ENCODE measurements at regions not wholly inside any gene's neighbourhood (a gene's known extent, or its start where the extent isn't known, plus 50 kb on each side); places are given as distances from the start of the nearest gene placed in this dataset.

DNA sequence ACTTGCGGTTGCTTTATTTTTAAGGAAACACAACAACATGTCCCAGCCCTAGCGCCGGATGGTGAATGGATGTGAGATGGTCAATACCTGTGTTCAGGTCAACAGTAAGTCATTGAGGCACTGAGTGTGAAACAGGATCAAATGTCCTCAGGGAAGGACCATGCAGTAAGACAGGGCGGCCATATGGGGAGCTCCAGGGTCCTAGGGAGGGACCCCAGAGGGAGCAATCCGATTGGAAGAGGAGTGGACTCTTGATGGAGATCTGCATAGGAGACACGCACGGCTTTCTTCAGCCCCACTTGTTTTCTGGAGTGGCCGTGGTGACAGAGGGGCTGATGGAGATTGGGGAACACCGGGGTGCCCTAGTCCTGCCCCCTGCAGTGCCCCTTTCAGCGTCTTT, 423.8 kb upstream of the MKI67 start:
- H4K20me1 ChIP-seq (ENCODE audit: low read depth), result no peaks in the 10 kb centered on the region
- Mint-ChIP-seq H3K36me3 (no peaks in the 10 kb centered on the region), H3K4me1 (peaks cover 2% of the 10 kb centered on the region), H3K27me3 (ENCODE audit: insufficient read depth, low read depth) (peaks cover 4% of the 10 kb centered on the region), H3K27ac (no peak overlapping the region), H3K4me3 (no peak overlapping the region), H3K9me3 (peaks cover 3% of the 10 kb centered on the region)
- H3K9me3 ChIP-seq (ENCODE audit: low read depth), result no peaks in the 10 kb centered on the region
- no peaks in the 10 kb centered on the region for H3K79me2 ChIP-seq (ENCODE audit: low read depth)
- H2AFZ ChIP-seq (replicated peaks), result no peak overlapping the region
- TF ChIP-seq, protein P1, sequence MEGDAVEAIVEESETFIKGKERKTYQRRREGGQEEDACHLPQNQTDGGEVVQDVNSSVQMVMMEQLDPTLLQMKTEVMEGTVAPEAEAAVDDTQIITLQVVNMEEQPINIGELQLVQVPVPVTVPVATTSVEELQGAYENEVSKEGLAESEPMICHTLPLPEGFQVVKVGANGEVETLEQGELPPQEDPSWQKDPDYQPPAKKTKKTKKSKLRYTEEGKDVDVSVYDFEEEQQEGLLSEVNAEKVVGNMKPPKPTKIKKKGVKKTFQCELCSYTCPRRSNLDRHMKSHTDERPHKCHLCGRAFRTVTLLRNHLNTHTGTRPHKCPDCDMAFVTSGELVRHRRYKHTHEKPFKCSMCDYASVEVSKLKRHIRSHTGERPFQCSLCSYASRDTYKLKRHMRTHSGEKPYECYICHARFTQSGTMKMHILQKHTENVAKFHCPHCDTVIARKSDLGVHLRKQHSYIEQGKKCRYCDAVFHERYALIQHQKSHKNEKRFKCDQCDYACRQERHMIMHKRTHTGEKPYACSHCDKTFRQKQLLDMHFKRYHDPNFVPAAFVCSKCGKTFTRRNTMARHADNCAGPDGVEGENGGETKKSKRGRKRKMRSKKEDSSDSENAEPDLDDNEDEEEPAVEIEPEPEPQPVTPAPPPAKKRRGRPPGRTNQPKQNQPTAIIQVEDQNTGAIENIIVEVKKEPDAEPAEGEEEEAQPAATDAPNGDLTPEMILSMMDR (IDR thresholded peaks at IDR 0.05), result no peak
- TF ChIP-seq EZH2 (IDR thresholded peaks at IDR 0.05) (no peak), EZH2phosphoT487 (IDR thresholded peaks at IDR 0.05) (no peak)
- no peak overlapping the region for H3K4me2 ChIP-seq
- H3K36me3 ChIP-seq, result no peaks in the 10 kb centered on the region
- H3K9ac ChIP-seq, result no peak overlapping the region
- no peak overlapping the region for H3K4me3 ChIP-seq
- H3K27ac ChIP-seq, result no peak overlapping the region
- no peaks in the 10 kb centered on the region for H3K4me1 ChIP-seq
- no peaks in the 10 kb centered on the region for H3F3A ChIP-seq (ENCODE audit: low read depth)
- no peak for DNase-seq (ENCODE audit: low spot score)
- no peaks in the 10 kb centered on the region for H3K27me3 ChIP-seq

DNA sequence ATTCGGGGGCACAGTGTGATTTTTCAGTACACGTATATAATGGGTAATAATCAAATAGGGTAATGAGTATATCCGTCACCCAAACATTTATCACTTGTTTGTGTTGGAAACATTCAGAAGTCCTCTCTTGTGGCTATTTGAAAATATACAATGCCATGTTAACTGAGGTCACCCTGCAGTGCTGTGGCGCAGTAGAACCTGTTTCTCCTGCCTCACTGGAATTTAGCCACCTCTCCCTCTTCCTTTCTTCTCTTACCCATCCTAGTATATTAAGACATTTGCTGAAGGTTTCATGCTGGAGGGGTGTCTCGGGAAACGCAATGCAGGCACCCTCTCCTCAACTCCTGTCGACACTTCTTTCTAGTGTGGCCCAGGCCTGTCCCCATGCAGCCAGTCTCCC, 425.3 kb upstream of the MKI67 start:
- Histone ChIP-seq H3K27me3 (no peaks in the 10 kb centered on the region), H3K4me3 (no peak overlapping the region), H3K27ac (no peak overlapping the region), H2AFZ (replicated peaks) (no peak overlapping the region), H3K4me1 (no peaks in the 10 kb centered on the region), H3K9me3 (ENCODE audit: low read depth) (no peaks in the 10 kb centered on the region), H3K4me2 (no peak overlapping the region), H3K36me3 (no peaks in the 10 kb centered on the region), H3F3A (ENCODE audit: low read depth) (no peaks in the 10 kb centered on the region), H4K20me1 (ENCODE audit: low read depth) (no peaks in the 10 kb centered on the region), H3K79me2 (ENCODE audit: low read depth) (no peaks in the 10 kb centered on the region), H3K9ac (no peak overlapping the region)
- Mint-ChIP-seq H3K4me3 (no peak overlapping the region), H3K27me3 (ENCODE audit: insufficient read depth, low read depth) (peaks cover 2% of the 10 kb centered on the region), H3K27ac (no peak overlapping the region), H3K4me1 (peaks cover 2% of the 10 kb centered on the region), H3K9me3 (peaks cover 3% of the 10 kb centered on the region), H3K36me3 (no peaks in the 10 kb centered on the region)
- no peak for DNase-seq (ENCODE audit: low spot score)
- no peak for TF ChIP-seq EZH2phosphoT487 (IDR thresholded peaks at IDR 0.05)
- no peak for TF ChIP-seq EZH2 (IDR thresholded peaks at IDR 0.05)

DNA sequence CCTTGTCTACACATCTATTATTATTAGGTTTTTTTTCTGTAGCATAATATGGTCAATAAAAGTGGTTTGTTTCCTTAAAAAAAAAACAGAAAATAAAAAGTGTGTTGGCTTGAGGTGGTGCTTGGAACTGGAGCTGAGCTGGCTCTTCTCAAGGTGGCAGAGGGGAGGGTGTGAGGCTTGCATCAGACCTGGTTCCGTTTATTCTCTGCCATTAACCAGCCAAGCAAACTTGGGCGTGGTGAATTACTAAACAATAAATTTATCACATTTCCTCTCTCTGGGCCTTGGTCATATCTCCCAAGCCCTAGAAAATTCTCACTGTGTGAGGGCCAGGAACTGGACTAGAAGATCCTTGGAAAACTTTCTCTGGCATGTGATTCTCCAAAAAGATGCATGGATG, 427.5 kb upstream of the MKI67 start:
- H3K27me3 ChIP-seq, result no peaks in the 10 kb centered on the region
- H3K4me3 ChIP-seq, result no peak overlapping the region
- no peaks in the 10 kb centered on the region for H3K4me1 ChIP-seq
- H3K4me2 ChIP-seq, result no peak overlapping the region
- peaks cover 3% of the 10 kb centered on the region for H3K9me3 Mint-ChIP-seq
- H3K79me2 ChIP-seq (ENCODE audit: low read depth), result no peaks in the 10 kb centered on the region
- no peak for DNase-seq (ENCODE audit: low spot score)
- no peaks in the 10 kb centered on the region for H3F3A ChIP-seq (ENCODE audit: low read depth)
- H3K27me3 Mint-ChIP-seq (ENCODE audit: insufficient read depth, low read depth), result peaks cover 2% of the 10 kb centered on the region
- no peak overlapping the region for H2AFZ ChIP-seq (replicated peaks)
- H3K36me3 Mint-ChIP-seq, result no peaks in the 10 kb centered on the region
- H3K9ac ChIP-seq, result no peak overlapping the region
- no peak overlapping the region for H3K27ac ChIP-seq
- H3K9me3 ChIP-seq (ENCODE audit: low read depth), result no peaks in the 10 kb centered on the region
- TF ChIP-seq EZH2phosphoT487 (IDR thresholded peaks at IDR 0.05) (no peak), EZH2 (IDR thresholded peaks at IDR 0.05) (no peak)
- TF ChIP-seq, protein P1 (IDR thresholded peaks at IDR 0.05), result no peak
- H4K20me1 ChIP-seq (ENCODE audit: low read depth), result no peaks in the 10 kb centered on the region
- H3K27ac Mint-ChIP-seq, result no peak overlapping the region
- H3K4me1 Mint-ChIP-seq, result peaks cover 2% of the 10 kb centered on the region
- no peak overlapping the region for H3K4me3 Mint-ChIP-seq
- no peaks in the 10 kb centered on the region for H3K36me3 ChIP-seq

DNA sequence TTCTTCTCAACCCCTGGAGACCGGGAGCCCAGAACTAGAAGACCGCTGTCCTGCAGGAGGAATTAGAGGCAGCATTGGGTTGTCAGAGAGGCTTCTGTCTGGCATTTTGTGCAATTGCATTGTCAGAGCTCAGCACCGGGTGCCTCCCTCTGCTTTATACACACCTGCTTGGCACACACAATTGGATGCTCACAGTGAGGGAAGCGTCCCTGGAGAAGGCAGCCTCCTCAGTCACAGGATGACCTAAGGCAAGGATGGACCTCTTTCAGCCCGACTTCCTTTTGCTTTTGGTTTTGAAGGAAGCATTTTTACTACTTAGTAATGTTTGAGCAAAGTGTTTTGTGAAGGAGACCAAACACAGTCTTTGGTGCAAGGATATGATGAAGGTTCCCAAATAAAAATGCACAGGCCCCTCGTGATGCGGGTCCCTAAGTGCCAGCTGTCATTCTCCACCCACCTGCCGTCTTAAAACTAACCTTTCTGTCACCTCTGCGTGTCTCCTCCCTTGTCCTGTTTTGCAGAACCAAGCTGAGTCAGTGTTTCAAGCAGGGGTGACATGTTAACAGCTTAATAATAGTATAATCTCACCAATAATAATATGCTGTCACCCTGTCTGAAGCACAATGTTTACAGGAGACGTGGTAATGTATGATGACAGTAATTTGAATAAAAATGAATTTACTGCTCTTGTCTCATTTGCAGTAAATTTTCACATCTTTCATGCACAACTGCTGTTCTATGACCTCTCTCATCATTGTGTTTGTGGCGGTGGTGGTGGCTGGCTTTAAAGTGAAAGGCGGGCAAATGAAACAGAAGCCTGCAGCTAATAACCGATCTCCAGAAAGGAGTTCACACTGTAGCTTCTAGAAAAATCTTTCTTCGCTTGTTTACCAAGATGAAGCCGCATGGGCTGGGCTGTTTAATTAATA, 430.2 kb upstream of the MKI67 start:
- H3K27ac Mint-ChIP-seq, result no peak overlapping the region
- DNase-seq (ENCODE audit: low spot score), result no peak
- H3K27me3 Mint-ChIP-seq (ENCODE audit: insufficient read depth, low read depth), result peaks cover 2% of the 10 kb centered on the region
- H2AFZ ChIP-seq (replicated peaks), result no peak overlapping the region
- H3K27me3 ChIP-seq, result no peaks in the 10 kb centered on the region
- no peaks in the 10 kb centered on the region for H3K4me1 Mint-ChIP-seq
- no peaks in the 10 kb centered on the region for H3K36me3 Mint-ChIP-seq
- H3K9ac ChIP-seq, result no peak overlapping the region
- H3K79me2 ChIP-seq (ENCODE audit: low read depth), result no peaks in the 10 kb centered on the region
- H3K4me3 Mint-ChIP-seq, result no peak overlapping the region
- H3K4me1 ChIP-seq, result no peaks in the 10 kb centered on the region
- H3K4me2 ChIP-seq, result no peak overlapping the region
- H3K4me3 ChIP-seq, result no peak overlapping the region
- H3K9me3 Mint-ChIP-seq, result peaks cover 5% of the 10 kb centered on the region
- H4K20me1 ChIP-seq (ENCODE audit: low read depth), result no peaks in the 10 kb centered on the region
- peaks cover 3% of the 10 kb centered on the region for H3K9me3 ChIP-seq (ENCODE audit: low read depth)
- TF ChIP-seq EZH2 (IDR thresholded peaks at IDR 0.05) (no peak), EZH2phosphoT487 (IDR thresholded peaks at IDR 0.05) (no peak)
- TF ChIP-seq, protein P1 (IDR thresholded peaks at IDR 0.05), result no peak
- no peaks in the 10 kb centered on the region for H3F3A ChIP-seq (ENCODE audit: low read depth)
- no peaks in the 10 kb centered on the region for H3K36me3 ChIP-seq
- no peak overlapping the region for H3K27ac ChIP-seq
